ENCODE measurements at regions not wholly inside any gene's neighbourhood (a gene's known extent, or its start where the extent isn't known, plus 50 kb on each side); places are given as distances from the start of the nearest gene placed in this dataset.

GRCh38 chr2:172172513-172173173, 69.9 kb upstream of the DLX2 start:
- Histone ChIP-seq H3K4me3 (ENCODE audit: low read length) (no peak overlapping the region), H3K9me3 (ENCODE audit: insufficient read depth, low read length) (no peaks in the 10 kb centered on the region), H4K20me1 (ENCODE audit: insufficient read depth, low read length) (no peaks in the 10 kb centered on the region), H2AFZ (ENCODE audit: low read depth, low read length) (no peak overlapping the region), H3K36me3 (replicated peaks; ENCODE audit: low read depth, low read length) (no peaks in the 10 kb centered on the region), H3K4me2 (ENCODE audit: low read length) (no peak overlapping the region), H3K27ac (ENCODE audit: low read length) (no peak overlapping the region), H3K79me2 (ENCODE audit: low read length) (no peaks in the 10 kb centered on the region), H3K4me1 (ENCODE audit: low read length) (no peaks in the 10 kb centered on the region), H3K27me3 (ENCODE audit: low read depth, low read length) (no peaks in the 10 kb centered on the region), H3K9ac (ENCODE audit: low read length) (no peak overlapping the region)
- no peak for TF ChIP-seq EZH2phosphoT487 (IDR thresholded peaks at IDR 0.05; ENCODE audit: low read depth)
- TF ChIP-seq, protein P1, sequence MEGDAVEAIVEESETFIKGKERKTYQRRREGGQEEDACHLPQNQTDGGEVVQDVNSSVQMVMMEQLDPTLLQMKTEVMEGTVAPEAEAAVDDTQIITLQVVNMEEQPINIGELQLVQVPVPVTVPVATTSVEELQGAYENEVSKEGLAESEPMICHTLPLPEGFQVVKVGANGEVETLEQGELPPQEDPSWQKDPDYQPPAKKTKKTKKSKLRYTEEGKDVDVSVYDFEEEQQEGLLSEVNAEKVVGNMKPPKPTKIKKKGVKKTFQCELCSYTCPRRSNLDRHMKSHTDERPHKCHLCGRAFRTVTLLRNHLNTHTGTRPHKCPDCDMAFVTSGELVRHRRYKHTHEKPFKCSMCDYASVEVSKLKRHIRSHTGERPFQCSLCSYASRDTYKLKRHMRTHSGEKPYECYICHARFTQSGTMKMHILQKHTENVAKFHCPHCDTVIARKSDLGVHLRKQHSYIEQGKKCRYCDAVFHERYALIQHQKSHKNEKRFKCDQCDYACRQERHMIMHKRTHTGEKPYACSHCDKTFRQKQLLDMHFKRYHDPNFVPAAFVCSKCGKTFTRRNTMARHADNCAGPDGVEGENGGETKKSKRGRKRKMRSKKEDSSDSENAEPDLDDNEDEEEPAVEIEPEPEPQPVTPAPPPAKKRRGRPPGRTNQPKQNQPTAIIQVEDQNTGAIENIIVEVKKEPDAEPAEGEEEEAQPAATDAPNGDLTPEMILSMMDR (IDR thresholded peaks at IDR 0.05; ENCODE audit: low read depth, low read length) = no peak

DNA sequence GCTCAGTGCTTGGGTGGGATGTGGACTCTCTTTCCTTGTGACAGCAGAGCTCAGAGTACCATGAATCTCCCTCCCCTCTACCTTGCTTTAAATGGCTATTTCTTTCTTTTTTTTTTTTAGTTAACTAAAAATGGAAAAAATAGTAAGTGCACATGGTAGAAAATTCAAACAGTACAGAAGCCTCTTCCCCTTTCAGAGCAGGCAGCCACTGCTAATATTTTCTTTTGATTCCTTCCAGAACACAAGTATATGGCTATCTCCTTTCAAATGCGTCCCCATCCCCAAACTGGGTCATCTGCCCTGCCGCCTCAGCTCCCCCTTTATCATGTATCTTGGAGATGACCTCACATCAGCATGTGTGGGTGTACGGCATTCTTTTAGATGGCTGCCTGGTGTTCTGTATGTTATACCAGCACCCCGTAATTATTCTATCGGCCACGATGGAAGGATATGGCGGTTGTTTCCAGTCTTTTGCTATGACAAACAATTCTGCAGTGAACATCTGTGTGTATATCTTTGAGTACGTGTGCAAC, 70.5 kb upstream of the DLX2 start:
- no peaks in the 10 kb centered on the region for H3K4me1 ChIP-seq (ENCODE audit: low read length)
- no peak overlapping the region for H3K4me2 ChIP-seq (ENCODE audit: low read length)
- no peak overlapping the region for H3K4me3 ChIP-seq (ENCODE audit: low read length)
- H3K9ac ChIP-seq (ENCODE audit: low read length) = no peak overlapping the region
- TF ChIP-seq, protein P1 (IDR thresholded peaks at IDR 0.05; ENCODE audit: low read depth, low read length) = no peak
- no peak for TF ChIP-seq EZH2phosphoT487 (IDR thresholded peaks at IDR 0.05; ENCODE audit: low read depth)
- no peaks in the 10 kb centered on the region for H3K36me3 ChIP-seq (replicated peaks; ENCODE audit: low read depth, low read length)
- H3K9me3 ChIP-seq (ENCODE audit: insufficient read depth, low read length) = no peaks in the 10 kb centered on the region
- H4K20me1 ChIP-seq (ENCODE audit: insufficient read depth, low read length) = no peaks in the 10 kb centered on the region
- no peaks in the 10 kb centered on the region for H3K79me2 ChIP-seq (ENCODE audit: low read length)
- H3K27ac ChIP-seq (ENCODE audit: low read length) = no peak overlapping the region
- H3K27me3 ChIP-seq (ENCODE audit: low read depth, low read length) = no peaks in the 10 kb centered on the region
- no peak overlapping the region for H2AFZ ChIP-seq (ENCODE audit: low read depth, low read length)

DNA sequence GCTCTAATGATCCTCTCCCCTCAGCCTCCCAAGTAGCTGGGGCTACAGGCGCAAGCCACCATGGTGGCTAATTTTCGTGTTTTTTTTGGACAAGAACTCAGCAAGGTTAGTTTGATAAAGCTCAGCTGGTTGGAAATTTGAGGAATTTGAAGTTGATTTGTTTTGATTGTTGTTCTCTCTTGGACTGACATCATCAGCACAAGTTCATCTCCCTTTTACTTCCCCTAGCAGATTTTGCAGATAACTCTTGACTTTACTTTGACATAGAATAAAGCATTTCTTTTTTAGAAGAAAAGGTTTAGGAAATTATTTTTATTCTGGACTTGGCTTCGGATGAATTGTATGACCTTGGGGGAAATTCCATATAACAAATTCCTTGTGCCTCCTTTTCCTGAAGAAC, 74.9 kb upstream of the DLX2 start:
- no peaks in the 10 kb centered on the region for H3K27me3 ChIP-seq (ENCODE audit: low read depth, low read length)
- no peaks in the 10 kb centered on the region for H3K4me1 ChIP-seq (ENCODE audit: low read length)
- TF ChIP-seq, protein P1 (IDR thresholded peaks at IDR 0.05; ENCODE audit: low read depth, low read length) = no peak
- no peak for TF ChIP-seq EZH2phosphoT487 (IDR thresholded peaks at IDR 0.05; ENCODE audit: low read depth)
- H3K36me3 ChIP-seq (replicated peaks; ENCODE audit: low read depth, low read length) = no peaks in the 10 kb centered on the region
- no peak overlapping the region for H2AFZ ChIP-seq (ENCODE audit: low read depth, low read length)
- no peak overlapping the region for H3K27ac ChIP-seq (ENCODE audit: low read length)
- H3K79me2 ChIP-seq (ENCODE audit: low read length) = no peaks in the 10 kb centered on the region
- no peaks in the 10 kb centered on the region for H3K9me3 ChIP-seq (ENCODE audit: insufficient read depth, low read length)
- H3K4me3 ChIP-seq (ENCODE audit: low read length) = no peak overlapping the region
- H3K4me2 ChIP-seq (ENCODE audit: low read length) = no peak overlapping the region
- H4K20me1 ChIP-seq (ENCODE audit: insufficient read depth, low read length) = no peaks in the 10 kb centered on the region
- no peak overlapping the region for H3K9ac ChIP-seq (ENCODE audit: low read length)

- no peak overlapping the region for H3K9ac ChIP-seq (ENCODE audit: low read length)
- H3K4me1 ChIP-seq (ENCODE audit: low read length) = no peaks in the 10 kb centered on the region
- H3K4me3 ChIP-seq (ENCODE audit: low read length) = no peak overlapping the region
- H3K27me3 ChIP-seq (ENCODE audit: low read depth, low read length) = no peaks in the 10 kb centered on the region
- no peak overlapping the region for H3K4me2 ChIP-seq (ENCODE audit: low read length)
- H4K20me1 ChIP-seq (ENCODE audit: insufficient read depth, low read length) = no peaks in the 10 kb centered on the region
- no peaks in the 10 kb centered on the region for H3K9me3 ChIP-seq (ENCODE audit: insufficient read depth, low read length)
- H3K79me2 ChIP-seq (ENCODE audit: low read length) = no peaks in the 10 kb centered on the region
- no peaks in the 10 kb centered on the region for H3K36me3 ChIP-seq (replicated peaks; ENCODE audit: low read depth, low read length)
- no peak overlapping the region for H3K27ac ChIP-seq (ENCODE audit: low read length)
- TF ChIP-seq EZH2phosphoT487 (IDR thresholded peaks at IDR 0.05; ENCODE audit: low read depth) = no peak
- TF ChIP-seq, protein P1 (IDR thresholded peaks at IDR 0.05; ENCODE audit: low read depth, low read length) = no peak
- no peak overlapping the region for H2AFZ ChIP-seq (ENCODE audit: low read depth, low read length)
Measured at GRCh38 chr2:172177996-172178395, 75.3 kb upstream of the DLX2 start.

All from OCI-LY3 (cell line).